Activated CD4-positive, CD25-positive, alpha-beta regulatory T cell treated with anti-CD3 and anti-CD28 coated beads, Interleukin-2, amount 50 U/mL, for 16 hours (primary cell): ENCODE measurements at regions not wholly inside any gene's neighbourhood (a gene's known extent, or its start where the extent isn't known, plus 50 kb on each side); places are given as distances from the start of the nearest gene placed in this dataset.
"Not testable (repeated sequence)": the region's sequence is repeated elsewhere in the genome, so short reads cannot be mapped to it uniquely, and the experiment has no call there.

Source experiments
- DNase-seq: peaks from one replicate; pipeline ENCODE4 v3.0.0-alpha.2; 2020; ENCODE audit warnings: low read depth, low spot score

DNA sequence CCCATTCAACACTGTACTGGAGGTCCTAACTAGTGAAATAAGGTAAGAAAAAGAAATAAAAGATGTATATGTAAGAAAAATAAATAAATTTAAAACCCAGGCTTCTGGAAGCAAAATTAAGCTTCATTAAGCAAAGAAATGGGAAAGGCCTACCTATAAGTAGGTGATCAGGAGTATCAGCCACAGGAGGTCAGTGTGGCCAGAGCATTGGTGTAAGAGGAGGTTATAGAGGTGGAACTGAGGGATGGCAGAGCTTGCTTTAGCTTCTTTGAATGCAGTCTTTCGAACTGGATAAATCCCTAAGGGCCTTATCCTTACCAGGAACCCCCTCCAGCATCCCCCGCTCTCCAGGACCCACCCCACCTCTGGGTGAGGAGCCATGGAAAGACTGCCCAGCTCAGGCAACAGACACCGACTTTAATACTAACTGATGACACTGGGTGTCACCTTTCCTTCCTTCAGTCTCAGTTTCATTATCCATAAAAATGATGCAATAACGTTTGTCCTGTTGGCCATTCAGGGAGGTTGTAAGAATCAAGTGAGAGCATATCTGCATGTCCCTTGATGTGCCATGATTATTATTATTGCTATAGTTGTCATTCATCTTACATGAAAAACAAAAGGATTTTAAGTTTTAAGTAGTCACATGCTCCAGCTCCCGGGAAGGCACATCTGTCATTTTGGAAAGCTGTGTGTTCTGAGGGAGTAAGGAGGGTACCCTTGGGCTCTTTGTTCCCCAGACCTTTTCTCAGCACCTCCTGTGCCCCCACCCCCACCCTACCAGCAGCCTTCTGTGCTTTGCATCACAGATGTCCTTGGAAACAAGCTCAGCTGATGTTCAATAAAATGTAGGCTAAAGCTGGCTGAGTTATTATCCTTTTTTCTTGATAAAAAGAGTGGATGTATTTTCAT lies 50.8 kb upstream of the CTNNA1 start:
- no peak for DNase-seq

DNA sequence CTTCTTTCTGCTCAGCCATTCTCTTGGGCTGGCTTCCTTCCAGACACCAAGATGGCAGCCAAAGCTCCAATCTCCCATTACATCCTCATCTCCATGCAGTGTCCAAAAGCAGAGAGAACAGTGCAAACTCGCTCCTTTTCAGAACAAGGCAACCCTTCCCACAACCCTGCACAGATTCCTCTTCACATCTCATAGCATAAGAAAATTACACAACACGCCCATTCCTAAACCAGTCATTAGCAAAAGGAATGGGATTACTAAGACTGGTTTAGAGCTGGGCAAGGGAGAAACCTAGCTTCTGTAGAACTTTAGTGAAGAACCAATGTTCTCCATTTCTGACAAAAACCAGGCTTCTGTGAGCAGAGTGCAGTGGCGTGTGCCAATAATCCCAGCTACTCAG lies 51.5 kb upstream of the CTNNA1 start:
- DNase-seq, result no peak

DNA sequence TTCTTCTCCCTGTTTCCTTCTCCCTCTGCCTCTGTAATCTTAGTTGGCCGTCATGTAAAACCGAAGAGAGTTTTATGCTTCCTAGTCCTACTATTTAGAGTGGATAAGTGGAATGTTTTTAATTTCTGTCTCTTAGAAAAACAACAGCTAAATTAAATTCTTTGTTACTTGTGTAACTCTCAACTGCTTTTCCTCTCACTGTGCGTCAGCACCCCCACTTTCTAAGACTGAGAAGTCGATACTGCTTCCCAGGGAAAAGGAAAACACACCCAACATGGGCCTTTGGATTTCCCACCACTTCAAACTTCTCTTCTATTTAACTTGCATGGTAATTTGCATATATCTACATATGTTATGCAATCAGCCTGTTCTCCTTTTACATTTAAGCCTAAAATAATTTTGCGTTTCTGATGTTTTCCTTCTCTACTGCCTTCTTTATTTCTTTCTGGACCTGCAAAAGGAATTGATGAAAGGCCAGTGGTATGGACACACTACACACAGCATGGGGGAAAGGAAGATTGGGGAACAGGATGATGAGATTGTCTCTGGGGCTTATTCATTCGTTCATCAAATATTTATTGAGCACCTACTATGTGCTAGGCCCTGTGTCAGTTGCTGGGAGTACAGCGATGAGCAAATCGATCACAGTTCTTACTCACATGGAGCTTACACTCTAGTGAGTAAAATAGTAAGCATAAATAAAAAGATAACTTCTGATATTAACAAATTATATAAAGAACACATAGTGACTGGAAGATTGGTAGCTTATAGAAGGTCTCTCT lies 52.5 kb upstream of the CTNNA1 start:
- DNase-seq, result no peak

DNA sequence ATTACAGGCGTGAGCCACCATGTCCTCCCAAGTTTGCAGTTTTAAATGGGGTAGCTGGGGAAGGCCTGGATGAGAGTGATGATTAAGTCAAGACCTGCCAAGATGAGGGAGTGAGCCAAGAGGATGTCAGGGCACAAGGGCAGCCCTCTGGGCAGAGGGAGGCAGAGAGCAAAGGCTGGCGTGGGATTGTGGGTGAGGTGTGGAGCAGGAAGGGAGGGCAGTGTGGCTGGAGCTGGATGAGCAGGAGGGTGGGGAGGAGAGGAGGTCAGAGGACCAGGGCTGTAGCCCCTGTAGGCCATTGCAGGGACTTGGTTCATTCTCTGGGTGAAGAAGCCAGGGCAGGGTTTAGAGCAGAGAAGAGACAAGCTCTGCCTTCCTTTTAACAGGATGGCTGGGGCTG lies 53.7 kb upstream of the CTNNA1 start:
- DNase-seq, result no peak

DNA sequence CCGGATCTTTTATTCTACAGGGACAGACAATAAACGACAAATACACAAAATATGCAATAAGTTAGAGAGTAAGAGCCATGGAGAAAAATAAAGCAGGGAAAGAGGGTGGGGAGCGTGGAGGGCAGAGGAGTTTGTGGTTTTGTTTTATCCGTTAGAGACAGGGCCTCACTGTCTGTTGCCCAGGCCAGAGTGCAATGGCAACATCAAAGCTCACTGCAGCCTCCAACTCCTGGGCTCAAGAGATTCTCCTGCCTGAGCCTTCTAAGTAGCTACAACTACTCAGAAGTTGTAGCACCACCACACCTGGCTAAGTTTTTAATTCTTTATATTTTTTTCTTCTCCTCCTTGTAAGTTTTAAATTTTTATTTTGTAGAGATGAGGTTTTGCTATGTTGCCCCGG lies 54.5 kb upstream of the CTNNA1 start:
- no peak for DNase-seq

DNA sequence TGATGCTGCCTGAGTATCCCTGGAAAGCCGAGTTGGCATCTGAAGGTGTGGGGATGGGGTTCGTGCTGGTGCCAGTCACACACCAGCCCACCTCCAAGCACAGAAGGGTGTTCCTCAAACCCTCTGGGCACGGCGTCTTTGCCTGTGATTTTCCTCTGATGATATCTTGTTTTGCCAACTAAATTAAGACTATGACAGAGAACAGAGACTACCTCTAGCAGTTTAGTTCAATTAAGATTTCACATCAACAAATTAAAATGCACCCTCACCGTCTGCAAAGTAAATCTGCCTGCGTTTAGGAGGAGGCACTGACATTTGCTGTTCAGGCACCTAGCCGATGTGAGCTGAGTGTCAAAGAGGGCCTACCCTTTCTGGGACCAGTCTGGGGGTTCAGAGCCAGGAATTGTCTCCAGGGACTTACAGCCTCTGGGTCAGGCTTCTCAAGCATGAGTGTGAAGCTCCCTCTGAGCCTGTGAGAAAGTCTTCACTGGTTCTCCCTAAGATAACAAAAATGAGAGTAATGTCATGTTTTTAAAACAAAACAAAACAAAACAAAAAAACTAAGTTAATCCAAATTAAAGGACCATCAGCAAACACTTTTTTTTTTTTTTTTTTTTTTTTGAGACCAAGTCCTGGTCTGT lies 55.4 kb upstream of the CTNNA1 start:
- DNase-seq, result no peak

DNA sequence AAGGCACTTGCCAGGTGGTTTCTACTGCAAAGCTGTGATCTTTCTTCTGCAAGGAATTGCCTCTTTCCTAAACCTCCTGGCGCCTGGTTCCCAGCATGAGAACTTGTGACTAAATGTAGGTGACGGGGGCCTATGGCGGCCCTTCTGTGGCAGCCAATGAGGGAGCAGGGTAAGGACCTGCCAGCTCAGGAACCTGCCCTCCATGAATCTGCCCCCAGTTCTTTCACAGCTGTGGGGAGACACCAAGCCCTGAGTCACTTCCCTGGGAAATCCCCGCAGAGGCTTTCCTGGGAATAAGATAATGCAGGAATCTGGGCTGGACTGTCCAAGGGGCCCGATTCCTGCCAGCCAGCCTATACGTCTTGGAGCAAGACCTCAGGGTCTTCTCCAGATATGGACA lies 56.7 kb upstream of the CTNNA1 start:
- DNase-seq, result no peak

DNA sequence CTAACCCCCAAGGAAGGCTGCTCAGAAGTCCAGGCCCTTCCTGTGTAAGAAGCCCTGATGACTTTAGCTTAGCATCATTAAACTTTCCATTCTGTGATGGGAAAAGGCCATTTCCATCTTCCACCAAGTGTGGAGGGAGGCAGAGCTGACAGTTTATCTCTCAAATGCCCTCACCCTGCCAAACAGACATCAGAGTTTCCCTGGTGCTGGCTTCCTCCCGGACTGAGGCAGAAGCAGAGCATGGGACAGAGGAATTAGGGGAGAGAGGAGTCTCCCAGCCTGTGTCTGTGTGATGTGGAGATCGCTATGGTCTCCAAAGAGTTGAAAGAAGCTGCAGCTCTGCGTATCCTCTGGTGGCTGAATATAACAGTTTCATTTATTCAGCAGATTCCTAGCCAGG lies 57.4 kb upstream of the CTNNA1 start:
- DNase-seq, result no peak

DNA sequence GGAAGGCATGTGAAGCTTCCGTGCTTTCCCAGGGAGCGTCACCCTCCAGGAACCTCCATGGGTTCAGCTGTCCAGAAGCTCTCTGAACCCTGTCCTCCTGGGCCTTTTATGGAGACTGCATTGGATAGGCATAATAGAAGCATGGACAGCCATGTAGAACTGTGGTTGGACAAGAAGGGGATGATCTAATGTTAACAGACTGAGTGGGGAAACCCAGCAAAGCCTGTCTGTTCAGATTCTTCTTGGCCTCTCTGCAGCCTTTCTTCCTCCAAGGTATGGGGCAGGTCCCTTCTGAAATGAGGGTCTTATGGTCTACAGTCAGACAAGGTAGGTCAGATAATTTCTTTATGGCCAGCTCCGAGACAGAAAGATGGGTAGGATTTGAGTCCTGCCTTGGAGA lies 59.1 kb upstream of the CTNNA1 start:
- DNase-seq, result no peak

DNA sequence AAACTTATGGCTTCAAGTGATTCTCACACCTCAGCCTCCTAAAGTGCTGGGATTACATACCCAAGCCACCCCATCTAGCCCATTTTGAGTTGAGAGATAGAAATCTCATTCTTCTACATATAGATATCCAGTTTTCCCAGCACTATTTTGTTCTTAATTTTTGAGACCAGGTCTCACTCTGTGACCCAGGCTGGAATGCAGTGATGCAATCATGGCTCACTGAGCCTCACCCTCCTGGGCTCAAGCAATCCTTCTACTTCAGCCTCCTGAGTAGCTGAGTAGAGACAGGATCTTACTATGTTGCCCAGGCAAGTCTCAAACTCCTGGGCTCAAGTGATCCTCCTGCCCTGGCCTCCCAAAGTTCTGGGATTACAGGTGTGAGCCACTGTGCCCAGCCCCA lies 60.9 kb upstream of the CTNNA1 start:
- no peak for DNase-seq

DNA sequence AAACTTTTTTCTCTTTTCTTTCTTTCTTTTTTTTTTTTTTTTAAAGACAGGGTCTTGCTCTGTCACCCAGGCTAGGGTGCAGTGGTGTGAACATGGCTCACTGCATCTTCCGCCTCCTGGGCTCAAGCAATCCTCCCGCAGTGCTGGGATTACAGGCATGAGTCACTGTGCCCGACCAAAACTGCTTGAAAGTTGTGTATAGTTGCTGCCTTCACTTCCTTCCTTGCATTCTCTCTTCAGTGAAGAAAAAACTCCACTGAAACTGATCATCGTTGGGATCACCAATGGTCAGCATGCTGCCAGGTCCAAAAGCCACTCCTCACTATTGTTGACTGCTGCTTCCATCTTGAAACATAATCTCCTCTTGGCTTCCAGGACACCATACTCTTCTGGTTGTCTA lies 66.6 kb upstream of the CTNNA1 start:
- DNase-seq, result no peak

DNA sequence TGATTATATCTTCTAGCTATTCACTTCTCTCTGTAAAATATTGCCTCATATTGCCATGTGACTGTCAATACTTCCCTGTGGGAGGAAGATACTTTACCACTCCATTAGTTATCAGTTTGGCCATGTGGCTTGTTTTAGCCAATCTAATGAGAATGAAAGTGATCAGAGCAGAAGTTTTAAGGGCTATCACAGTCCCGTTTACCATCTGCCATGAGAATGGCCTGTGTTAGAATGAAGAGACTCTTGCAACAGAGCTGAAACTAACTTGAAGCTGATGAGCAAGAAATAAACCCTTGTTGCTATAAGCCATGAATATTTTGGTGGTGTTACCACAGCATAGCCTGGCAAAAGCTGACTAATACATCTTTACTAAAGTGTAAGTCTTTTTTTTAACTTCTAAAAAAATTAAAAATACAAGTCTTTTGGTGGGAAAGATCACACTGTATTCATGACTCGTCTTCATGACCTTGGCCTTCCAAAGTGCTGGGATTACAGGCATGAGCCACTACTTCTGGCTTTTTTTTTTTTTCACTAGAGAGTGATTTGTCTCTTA lies 68.0 kb upstream of the CTNNA1 start:
- no peak for DNase-seq

DNA sequence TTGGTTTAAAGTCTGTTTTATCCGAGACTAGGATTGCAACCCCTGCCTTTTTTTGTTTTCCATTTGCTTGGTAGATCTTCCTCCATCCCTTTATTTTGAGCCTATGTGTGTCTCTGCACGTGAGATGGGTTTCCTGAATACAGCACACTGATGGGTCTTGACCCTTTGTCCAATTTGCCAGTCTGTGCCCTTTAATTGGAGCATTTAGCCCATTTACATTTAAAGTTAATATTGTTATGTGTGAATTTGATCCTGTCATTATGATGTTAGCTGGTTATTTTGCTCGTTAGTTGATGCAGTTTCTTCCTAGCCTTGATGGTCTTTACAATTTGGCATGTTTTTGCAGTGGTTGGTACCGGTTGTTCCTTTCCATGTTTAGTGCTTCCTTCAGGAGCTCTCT lies 70.8 kb upstream of the CTNNA1 start:
- not testable (repeated sequence) for DNase-seq

DNA sequence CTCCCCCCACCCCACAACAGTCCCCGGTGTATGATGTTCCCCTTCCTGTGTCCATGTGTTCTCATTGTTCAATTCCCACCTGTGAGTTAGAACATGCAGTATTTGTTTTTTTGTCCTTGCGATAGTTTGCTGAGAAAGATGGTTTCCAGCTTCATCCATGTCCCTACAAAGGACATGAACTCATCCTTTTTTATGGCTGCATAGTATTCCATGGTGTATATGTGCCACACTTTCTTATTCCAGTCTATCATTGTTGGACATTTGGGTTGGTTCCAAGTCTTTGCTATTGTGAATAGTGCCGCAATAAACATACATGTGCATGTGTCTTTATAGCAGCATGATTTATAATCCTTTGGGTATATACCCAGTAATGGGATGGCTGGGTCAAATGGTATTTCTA lies 74.4 kb upstream of the CTNNA1 start:
- DNase-seq, result not testable (repeated sequence)

DNA sequence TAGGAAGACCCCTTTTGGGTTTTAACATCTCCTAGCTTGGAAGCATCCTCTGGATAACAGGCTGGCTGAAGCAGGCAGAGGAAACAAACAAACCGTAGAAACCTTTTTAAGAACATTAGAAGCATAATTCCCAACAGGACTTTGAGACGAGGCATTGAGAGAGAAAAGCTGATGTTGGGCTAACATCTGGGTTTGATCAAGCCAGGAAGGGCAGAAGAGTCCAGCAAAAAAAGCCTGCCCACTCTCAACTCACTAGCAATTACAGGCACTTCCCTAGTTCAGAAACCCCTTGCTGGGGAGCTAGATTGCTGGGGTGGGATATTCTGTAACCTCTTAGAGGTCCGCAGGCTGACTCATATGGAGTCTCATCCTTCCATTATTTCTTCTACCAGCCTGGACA lies 75.4 kb upstream of the CTNNA1 start:
- DNase-seq, result no peak

DNA sequence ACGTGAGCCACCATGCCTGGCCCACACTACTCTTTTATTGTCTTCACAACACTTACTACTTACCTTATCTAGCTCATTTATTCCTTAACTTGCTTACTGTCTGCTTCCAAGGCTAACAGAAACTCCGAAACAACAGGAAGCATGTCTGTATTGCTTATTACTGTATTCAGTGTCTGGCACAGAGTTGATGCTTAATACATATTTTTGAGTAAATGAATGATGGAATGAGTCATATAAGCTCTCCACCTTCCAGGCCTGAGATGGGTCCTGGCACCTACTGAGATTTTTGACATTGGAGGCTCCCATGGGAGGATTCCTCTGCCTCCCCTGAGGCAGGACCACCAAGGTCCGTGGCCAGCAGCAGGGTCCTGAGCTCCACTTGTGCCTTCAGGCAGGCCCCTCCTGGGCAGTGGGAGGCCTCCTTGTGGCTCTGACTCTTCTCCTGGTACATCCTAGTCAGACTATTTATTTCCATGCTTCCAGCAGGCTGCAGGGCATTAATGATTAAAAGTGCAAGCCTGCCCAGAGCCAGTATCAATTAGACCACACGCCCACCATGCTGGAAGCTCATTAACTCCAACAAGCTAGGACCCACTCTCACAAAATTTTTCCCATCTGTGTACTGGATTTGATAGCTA lies 76.5 kb upstream of the CTNNA1 start:
- no peak for DNase-seq

DNA sequence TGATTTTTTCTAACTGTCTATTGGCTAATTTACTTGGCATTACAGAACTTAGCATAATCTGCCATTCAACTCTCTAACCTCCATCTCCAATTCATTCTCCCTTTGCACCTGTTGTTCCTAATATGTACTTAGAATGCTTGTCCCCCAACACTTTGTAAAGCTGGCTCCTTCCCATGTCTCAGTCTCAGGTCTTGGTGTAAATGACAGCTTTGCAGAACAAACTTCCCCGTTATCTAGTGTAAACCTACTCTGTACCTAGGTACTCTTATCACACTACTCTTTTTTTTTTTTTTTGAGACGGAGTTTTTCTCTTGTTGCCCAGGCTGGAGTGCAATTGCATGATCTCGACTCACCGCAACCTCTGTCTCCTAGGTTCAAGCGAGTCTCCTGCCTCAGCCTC lies 77.2 kb upstream of the CTNNA1 start:
- DNase-seq, result no peak

DNA sequence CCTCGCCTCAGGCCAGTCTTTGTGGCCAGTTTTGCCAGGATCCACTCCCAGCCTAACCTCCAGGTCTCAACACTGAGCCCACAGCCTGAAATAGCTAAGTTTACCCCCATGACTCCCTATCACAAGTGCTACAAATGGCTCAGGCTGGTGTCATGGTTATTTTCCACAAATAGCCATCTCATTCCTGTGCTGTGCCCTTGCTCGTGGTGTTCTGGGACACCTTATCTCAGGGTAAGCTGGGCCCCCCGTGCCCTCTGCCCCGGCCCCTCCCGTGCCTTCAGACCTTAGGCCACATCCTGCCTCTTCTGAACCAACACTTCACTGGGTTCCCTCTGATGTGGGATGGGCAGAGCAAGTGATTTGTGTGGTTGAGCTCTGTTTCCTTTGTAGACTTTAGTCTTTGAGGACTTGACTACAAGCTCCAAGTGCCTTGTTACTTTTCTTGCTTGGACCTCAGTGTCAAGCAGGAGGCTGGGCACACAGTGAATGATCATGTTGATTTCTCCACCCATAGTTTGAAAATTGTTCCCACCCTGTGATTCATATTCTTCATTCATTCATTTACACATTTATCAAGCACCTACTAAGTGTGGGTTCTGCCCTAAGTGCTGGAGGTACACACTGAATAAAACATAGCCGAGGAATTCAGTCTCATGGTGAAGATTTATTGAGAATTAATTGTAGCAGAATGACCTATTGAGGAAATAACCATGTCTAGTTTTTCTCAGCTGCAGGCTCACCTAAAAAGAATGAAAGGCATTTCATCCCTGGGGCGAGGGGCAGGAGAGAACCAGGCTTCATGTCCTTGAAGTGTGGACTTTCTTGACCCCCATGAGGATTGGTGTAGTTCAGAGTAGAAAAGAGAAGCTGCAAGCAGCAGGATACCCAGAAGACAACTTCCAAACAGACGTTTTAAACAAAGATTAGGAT lies 84.5 kb upstream of the CTNNA1 start:
- DNase-seq, result no peak

DNA sequence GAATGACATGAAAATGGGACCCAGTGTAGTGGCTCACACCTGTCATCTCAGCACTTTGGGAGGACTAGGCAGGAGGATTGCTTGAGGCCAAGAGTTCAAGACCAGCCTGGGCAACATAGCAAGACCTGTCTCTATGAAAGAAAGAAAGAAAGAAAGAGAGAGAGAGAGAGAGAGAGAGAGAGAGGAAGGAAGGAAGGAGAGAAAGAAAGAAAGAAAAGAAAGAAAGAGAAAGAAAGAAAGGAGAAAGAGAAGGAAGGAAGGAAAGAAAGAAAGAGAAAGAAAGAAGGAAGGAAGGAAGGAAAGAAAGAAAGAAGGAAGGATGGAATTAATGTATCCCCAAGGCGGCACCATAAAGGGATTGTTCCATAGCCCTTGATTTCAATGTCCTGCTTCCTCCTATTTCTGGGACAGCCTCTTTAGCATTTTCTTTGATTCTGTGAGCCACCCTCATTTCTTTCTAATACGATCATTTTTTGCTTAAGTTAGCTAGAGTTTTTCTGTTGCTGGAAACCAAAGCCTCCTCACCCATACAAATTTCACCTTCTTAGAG lies 85.4 kb upstream of the CTNNA1 start:
- not testable (repeated sequence) for DNase-seq

DNA sequence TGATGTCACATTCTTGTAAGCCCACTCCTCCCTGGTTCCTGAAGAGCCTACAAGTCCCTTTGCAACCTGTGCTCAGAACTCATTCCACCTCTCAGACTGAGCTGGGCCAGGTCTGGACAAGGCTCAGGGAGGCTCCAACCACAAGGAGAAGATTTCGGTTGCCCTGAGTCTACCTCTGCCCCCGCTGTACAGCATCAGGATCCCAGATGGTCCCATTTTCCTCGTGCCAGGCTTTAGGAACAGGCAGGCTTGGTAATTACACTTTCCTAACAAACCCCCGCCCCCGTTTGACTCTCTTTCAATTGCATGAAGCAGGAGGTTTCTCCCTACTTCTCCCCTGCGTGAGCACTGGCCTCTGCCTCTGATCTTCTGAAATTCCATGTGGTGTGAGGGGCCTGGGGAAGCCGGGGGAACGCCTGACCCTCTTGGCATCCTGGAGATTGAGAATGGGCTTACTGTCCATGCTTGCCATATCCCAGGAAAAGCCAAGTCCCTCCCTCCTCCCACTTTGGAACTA lies 86.9 kb upstream of the CTNNA1 start:
- no peak for DNase-seq
